ENCODE measurements at regions not wholly inside any gene's neighbourhood (a gene's known extent, or its start where the extent isn't known, plus 50 kb on each side); places are given as distances from the start of the nearest gene placed in this dataset.

GRCh38 chr4:124509151-124509550 lies 203.4 kb downstream of the ANKRD50 start:
- TF ChIP-seq GATA3 (IDR thresholded peaks at IDR 0.05; ENCODE audit: low read depth, low read length) (no peak), GATA2 (IDR thresholded peaks at IDR 0.05; ENCODE audit: low read depth, low read length) (no peak)

All from SH-SY5Y (cell line).